ENCODE measurements at regions not wholly inside any gene's neighbourhood (a gene's known extent, or its start where the extent isn't known, plus 50 kb on each side); places are given as distances from the start of the nearest gene placed in this dataset.

DNA sequence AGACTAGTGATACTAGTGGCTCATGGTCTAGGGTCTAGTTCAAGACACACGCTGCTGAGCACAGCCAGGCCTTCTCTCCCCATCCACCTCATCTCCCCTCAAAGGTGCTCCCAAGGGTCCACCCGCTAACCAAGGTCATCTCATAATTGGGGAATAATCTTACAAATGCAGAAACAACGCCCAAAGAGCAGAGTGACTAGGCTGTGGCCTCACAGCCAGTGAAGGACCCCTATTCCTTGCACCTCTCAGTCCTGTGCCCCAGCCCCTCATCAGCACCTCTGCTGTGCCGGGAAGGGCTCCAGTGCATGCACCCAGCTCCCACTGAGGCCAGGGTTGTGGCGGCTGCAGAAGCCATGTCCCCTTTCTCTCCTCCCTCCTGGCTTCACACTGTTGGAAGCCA, 286.9 kb downstream of the UACA start:
- Histone ChIP-seq H3K27me3 (replicated peaks in 1 of 2; ENCODE audit: control insufficient read depth in 2 of 2, insufficient read depth in 2 of 2, low read length in 1 of 2) (no peaks in the 10 kb centered on the region; a peak in 1 of 4 replicates), H3K9me3 (replicated peaks; ENCODE audit: control insufficient read depth, insufficient read depth, low read length) (no peaks in the 10 kb centered on the region; the same call in 2 of the 3 replicates), H3K79me2 (ENCODE audit: control insufficient read depth, insufficient read depth, low read length) (no peaks in the 10 kb centered on the region), H3K27ac (ENCODE audit: control insufficient read depth, insufficient read depth) (no peak overlapping the region), H3K4me2 (ENCODE audit: control insufficient read depth, insufficient read depth) (no peak overlapping the region), H2AFZ (ENCODE audit: control insufficient read depth, low read depth, low read length) (no peak overlapping the region), H4K20me1 (ENCODE audit: control insufficient read depth, insufficient read depth) (no peaks in the 10 kb centered on the region), H3K9ac (ENCODE audit: control insufficient read depth, insufficient read depth, low read length) (no peak overlapping the region), H3K36me3 (ENCODE audit: control insufficient read depth in 2 of 2, insufficient read depth in 2 of 2, low read length in 1 of 2) (no peaks in the 10 kb centered on the region), H3K4me1 (ENCODE audit: control insufficient read depth, insufficient read depth, low read length) (peaks cover 44% of the 10 kb centered on the region), H3K4me3 (no peak overlapping the region)
- in situ Hi-C loops (cut with MboI) (no loop called here), intact Hi-C loops (cut with micrococcal nuclease; ENCODE audit: unreplicated experiment) (no loop called here)
- FAIRE-seq (no peak), ATAC-seq (no peak), DNase-seq (ENCODE audit: low read depth, low spot score) (no peak)
- RAD21 ChIA-PET (ENCODE audit: unreplicated experiment) = no interaction called here
- no TSS peak for BruUV-seq (replicated peaks)
- CTCF ChIA-PET = interaction anchor here (3.9 kb wide), 1 partner anchor 10 kb away, joined by 23 read pairs; no protein-coding TSS in a partner anchor
- TF ChIP-seq, protein P1, sequence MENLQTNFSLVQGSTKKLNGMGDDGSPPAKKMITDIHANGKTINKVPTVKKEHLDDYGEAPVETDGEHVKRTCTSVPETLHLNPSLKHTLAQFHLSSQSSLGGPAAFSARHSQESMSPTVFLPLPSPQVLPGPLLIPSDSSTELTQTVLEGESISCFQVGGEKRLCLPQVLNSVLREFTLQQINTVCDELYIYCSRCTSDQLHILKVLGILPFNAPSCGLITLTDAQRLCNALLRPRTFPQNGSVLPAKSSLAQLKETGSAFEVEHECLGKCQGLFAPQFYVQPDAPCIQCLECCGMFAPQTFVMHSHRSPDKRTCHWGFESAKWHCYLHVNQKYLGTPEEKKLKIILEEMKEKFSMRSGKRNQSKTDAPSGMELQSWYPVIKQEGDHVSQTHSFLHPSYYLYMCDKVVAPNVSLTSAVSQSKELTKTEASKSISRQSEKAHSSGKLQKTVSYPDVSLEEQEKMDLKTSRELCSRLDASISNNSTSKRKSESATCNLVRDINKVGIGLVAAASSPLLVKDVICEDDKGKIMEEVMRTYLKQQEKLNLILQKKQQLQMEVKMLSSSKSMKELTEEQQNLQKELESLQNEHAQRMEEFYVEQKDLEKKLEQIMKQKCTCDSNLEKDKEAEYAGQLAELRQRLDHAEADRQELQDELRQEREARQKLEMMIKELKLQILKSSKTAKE (IDR thresholded peaks at IDR 0.05; ENCODE audit: low read depth, poor library complexity, severe bottlenecking) = no peak
- TF ChIP-seq, protein P2, sequence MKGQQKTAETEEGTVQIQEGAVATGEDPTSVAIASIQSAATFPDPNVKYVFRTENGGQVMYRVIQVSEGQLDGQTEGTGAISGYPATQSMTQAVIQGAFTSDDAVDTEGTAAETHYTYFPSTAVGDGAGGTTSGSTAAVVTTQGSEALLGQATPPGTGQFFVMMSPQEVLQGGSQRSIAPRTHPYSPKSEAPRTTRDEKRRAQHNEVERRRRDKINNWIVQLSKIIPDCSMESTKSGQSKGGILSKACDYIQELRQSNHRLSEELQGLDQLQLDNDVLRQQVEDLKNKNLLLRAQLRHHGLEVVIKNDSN (IDR thresholded peaks at IDR 0.05; ENCODE audit: borderline replicate concordance, extremely low read length, insufficient read depth, low read depth, low read length) = no peak
- no peak for TF ChIP-seq EZH2 (IDR thresholded peaks at IDR 0.05; ENCODE audit: borderline replicate concordance, control insufficient read depth, low read depth, low read length)
- TF ChIP-seq NFXL1 (IDR thresholded peaks at IDR 0.05; ENCODE audit: borderline replicate concordance) = no peak
- no peak for TF ChIP-seq SMARCA5 (IDR thresholded peaks at IDR 0.05)
- TF ChIP-seq, protein P3, sequence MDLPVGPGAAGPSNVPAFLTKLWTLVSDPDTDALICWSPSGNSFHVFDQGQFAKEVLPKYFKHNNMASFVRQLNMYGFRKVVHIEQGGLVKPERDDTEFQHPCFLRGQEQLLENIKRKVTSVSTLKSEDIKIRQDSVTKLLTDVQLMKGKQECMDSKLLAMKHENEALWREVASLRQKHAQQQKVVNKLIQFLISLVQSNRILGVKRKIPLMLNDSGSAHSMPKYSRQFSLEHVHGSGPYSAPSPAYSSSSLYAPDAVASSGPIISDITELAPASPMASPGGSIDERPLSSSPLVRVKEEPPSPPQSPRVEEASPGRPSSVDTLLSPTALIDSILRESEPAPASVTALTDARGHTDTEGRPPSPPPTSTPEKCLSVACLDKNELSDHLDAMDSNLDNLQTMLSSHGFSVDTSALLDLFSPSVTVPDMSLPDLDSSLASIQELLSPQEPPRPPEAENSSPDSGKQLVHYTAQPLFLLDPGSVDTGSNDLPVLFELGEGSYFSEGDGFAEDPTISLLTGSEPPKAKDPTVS (IDR thresholded peaks at IDR 0.05; ENCODE audit: low read depth, low read length) = no peak
- no peak for TF ChIP-seq RAD21 (IDR thresholded peaks at IDR 0.05; ENCODE audit: insufficient read depth, low read depth, low read length)
- TF ChIP-seq WRNIP1 (IDR thresholded peaks at IDR 0.05; ENCODE audit: borderline replicate concordance, low read depth, low read length) = no peak
- 84% methylated on average over 5 of the region's 5 CpGs for WGBS (ENCODE audit: insufficient coverage, insufficient replicate concordance, low lambda C conversion rate, missing lambda C conversion rate)
- SMC1A ChIA-PET (ENCODE audit: uncharacterized antibody, unreplicated experiment) = interaction anchor here (1.3 kb wide), 1 partner anchor 10 kb away, joined by 5 read pairs; no protein-coding TSS in a partner anchor
- POLR2A ChIA-PET = no interaction called here
